NT2/D1 (cell line): ENCODE measurements at regions not wholly inside any gene's neighbourhood (a gene's known extent, or its start where the extent isn't known, plus 50 kb on each side); places are given as distances from the start of the nearest gene placed in this dataset.
A peak's percentile ranks its signal among the peaks of the same experiment; 100 is the strongest.

Experiments used
- DNase-seq: peaks from one replicate; pipeline ENCODE4 v3.0.0-alpha.2; 2011; ENCODE audit warnings: low read depth, low spot score
- H3K27me3 ChIP-seq: 2 replicates; pipeline ENCODE4 v1.6.0; 2011; ENCODE audit warnings: mild to moderate bottlenecking; ENCODE audit not compliant: insufficient read length, insufficient read depth
- H3K36me3 ChIP-seq: 2 replicates; pipeline ENCODE4 v1.6.1; 2011; ENCODE audit warnings: mild to moderate bottlenecking, low read length, mixed read lengths; ENCODE audit not compliant: insufficient read depth, insufficient read length
- H3K4me1 ChIP-seq: 2 replicates; pipeline ENCODE4 v1.5.1; 2011; ENCODE audit not compliant: insufficient read depth, insufficient read length
- H3K4me3 ChIP-seq: 2 replicates; pipeline ENCODE4 v1.5.1; 2011; ENCODE audit warnings: low read depth; ENCODE audit not compliant: insufficient read length
- H3K9ac ChIP-seq: 2 replicates; pipeline ENCODE4 v1.6.0; 2011; ENCODE audit warnings: low read depth; ENCODE audit not compliant: insufficient read length
- H3K9me3 ChIP-seq: 2 replicates; pipeline ENCODE4 v1.5.1; 2011; ENCODE audit warnings: mild to moderate bottlenecking, low read length; ENCODE audit not compliant: insufficient read depth
- SUZ12 ChIP-seq: IDR thresholded peaks from 2 replicates; pipeline ENCODE4 v1.6.1; 2011; ENCODE audit not compliant: insufficient read length, insufficient read depth; ENCODE audit errors: extremely low read depth
- YY1 ChIP-seq: IDR thresholded peaks from 2 replicates; pipeline ENCODE4 v1.6.1; 2011; ENCODE audit not compliant: insufficient read length, insufficient read depth
- ZNF274 ChIP-seq: IDR thresholded peaks from 2 replicates; pipeline ENCODE4 v1.6.1; 2011; ENCODE audit warnings: mild to moderate bottlenecking, low read depth, low read length

DNA sequence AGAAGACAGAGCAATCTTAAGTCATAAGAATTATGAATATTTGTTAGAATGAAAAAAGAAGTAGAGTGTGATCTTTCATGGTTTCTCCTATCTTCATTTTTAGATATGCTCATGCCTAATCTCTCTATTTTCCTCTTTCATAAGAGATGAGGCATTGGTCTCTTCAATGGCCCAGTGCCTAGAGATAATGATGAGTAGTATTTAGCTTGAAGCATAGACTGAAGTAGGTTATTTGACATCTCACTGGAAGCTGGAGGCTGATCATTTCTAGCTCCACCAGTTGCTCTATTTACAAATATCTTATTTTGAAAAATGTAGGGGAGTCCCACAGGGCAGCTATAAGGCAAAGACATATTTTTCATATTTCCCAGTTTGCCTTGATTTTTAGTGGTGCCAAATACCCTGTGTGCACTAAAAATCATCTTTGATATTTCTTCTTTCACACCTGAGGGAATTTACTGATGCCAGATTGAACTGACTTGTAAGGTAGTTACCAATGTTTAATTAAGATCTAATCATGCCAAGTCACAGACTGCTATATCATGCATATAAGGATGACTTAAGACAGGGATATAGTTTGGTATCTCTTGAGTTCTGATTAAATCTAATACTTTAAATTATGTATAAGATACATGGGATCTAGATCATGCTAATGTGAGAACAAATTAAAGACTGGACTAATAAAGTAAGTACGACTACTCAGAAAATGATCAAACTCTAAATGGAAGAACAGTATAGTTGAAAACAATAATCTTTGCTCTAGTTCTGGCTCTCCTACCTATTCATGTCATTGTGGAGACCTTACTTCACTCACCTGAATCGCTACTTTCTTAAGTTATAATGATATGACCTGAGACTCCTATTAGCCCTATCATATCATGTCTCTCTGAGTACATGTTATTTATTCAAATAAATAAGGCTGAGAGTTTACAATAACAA, 108.2 kb upstream of the IFNE start:
- Histone ChIP-seq H3K4me1 (no peaks in the 10 kb centered on the region), H3K9ac (no peak overlapping the region), H3K9me3 (no peaks in the 10 kb centered on the region), H3K27me3 (no peaks in the 10 kb centered on the region), H3K36me3 (no peaks in the 10 kb centered on the region), H3K4me3 (no peak overlapping the region)
- TF ChIP-seq YY1: no peak
- TF ChIP-seq ZNF274: no peak
- TF ChIP-seq SUZ12: no peak
- no peak for DNase-seq

DNA sequence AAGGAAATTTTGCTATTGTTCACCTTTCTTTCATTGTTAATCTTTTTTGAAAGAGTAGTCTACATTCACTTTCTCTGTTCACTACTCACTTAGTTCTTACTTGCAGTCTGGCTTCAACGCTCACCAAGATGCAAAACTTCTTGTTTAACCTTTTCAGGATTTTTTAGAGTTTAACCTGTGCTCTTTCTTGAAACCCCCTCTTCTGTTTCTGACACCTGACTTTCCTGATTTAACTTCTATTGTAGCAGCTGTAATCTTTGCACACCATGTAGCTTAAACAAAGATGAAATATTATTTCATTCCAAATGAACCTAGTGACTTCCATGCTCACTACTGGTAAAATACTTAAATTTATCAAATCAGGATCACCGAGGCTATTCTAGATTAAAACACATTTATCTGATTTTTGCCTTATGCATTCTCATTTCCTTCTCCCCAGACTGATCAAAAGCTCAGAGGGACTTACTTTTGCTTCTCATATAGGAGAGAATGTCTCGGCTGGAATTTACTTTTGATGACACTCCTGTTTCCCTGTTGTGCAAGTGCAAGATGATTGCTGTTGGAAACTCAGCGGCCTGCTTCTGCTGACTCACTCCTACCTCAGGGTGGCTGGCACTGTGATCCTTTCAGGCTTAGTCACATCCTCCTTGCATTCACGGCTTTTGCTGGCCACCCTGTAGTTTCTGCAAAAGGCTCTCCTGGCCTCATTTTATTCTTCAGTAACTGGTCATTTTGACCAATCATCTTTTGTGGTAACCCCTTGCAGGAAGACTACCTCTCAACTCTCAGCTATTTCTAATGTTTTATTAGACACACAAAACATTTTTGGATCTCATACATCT, 109.3 kb upstream of the IFNE start:
- H3K4me1 ChIP-seq: no peaks in the 10 kb centered on the region
- H3K36me3 ChIP-seq: no peaks in the 10 kb centered on the region
- no peaks in the 10 kb centered on the region for H3K27me3 ChIP-seq
- TF ChIP-seq YY1: no peak
- no peak for TF ChIP-seq ZNF274
- no peak for TF ChIP-seq SUZ12
- no peak overlapping the region for H3K9ac ChIP-seq
- no peaks in the 10 kb centered on the region for H3K9me3 ChIP-seq
- no peak overlapping the region for H3K4me3 ChIP-seq
- DNase-seq: peak; percentile 63

DNA sequence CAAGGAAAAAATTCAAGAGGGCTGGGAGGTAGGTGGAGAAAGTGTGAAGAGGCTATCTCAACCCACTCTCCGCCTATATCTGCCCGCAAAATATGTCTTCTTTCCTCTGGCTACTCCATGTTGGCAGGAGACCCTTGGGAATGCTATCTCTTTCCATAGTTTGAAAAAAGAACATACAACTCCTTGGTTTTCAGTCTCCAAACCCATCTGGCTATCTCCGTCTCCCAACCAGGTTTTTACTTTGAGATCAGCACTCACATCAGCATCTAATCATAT, 109.9 kb upstream of the IFNE start:
- Histone ChIP-seq H3K27me3 (no peaks in the 10 kb centered on the region), H3K9ac (no peak overlapping the region), H3K36me3 (no peaks in the 10 kb centered on the region), H3K4me1 (no peaks in the 10 kb centered on the region), H3K4me3 (no peak overlapping the region), H3K9me3 (no peaks in the 10 kb centered on the region)
- no peak for DNase-seq
- TF ChIP-seq YY1 (no peak), SUZ12 (no peak), ZNF274 (no peak)

DNA sequence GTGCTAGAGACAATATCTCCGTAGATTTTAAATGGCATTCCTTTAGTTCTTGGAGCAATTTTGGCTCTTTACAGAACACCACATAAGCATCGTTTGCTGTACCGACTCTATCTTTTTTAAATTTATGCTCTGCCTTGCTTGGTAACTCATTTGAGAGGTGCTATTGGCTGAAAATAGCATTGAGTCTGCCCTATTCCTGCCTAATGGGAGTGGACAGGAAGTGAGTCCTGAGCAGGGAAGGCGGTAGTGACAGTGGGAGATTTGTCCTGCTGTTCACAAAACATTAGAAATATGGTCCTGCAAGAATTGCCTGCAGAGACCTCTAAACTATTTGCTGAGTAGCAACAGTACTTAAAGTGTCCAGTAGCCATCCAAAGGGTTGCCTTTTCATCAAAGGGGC, 115.2 kb upstream of the IFNE start:
- no peaks in the 10 kb centered on the region for H3K4me1 ChIP-seq
- no peak for TF ChIP-seq SUZ12
- H3K9ac ChIP-seq: no peak overlapping the region
- no peaks in the 10 kb centered on the region for H3K36me3 ChIP-seq
- no peak for DNase-seq
- H3K27me3 ChIP-seq: no peaks in the 10 kb centered on the region
- no peaks in the 10 kb centered on the region for H3K9me3 ChIP-seq
- no peak overlapping the region for H3K4me3 ChIP-seq

DNA sequence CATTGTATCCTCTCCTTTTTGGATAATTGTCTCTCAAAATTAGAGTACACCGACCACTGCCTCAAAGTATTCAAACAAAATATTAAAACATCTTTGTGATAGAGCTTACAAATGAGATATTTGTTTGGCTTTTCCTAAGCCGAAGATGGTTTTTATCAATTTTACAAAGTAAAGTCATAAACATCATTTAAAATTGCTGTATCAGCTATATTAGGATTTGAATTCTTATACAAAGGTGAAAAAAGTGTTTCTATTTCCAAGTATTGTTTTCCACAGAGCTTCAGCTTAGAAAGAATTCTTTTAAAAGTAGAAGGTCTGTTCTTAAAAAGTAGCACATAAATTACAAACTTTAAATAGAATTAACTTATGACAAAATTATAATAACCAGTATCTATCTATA, 116.6 kb upstream of the IFNE start:
- H3K4me1 ChIP-seq: no peaks in the 10 kb centered on the region
- H3K9me3 ChIP-seq: no peaks in the 10 kb centered on the region
- no peaks in the 10 kb centered on the region for H3K36me3 ChIP-seq
- no peak overlapping the region for H3K4me3 ChIP-seq
- H3K27me3 ChIP-seq: no peaks in the 10 kb centered on the region
- no peak for DNase-seq
- TF ChIP-seq ZNF274: no peak
- no peak for TF ChIP-seq SUZ12
- no peak overlapping the region for H3K9ac ChIP-seq

DNA sequence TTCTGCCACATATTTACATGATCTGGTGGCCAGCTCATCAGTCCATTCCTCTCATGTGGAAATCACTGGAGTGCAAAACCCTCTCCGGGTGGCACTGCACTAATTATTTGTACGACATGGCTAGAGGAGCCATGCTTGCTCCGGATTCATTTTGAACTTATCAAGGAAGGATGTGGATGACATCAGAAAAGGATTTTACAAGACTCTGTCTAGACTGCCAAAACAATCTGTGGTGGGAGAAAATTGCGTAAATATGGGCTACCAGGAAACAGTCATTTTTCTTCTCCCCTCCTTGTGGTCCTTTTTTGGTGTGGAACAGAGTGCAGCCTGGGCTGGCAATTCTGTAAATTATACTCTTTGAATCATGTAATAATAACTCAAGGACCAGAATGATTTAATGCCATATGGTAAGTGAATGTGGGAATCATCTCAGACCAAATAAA, 123.4 kb upstream of the IFNE start:
- Histone ChIP-seq H3K4me3 (no peak overlapping the region), H3K36me3 (no peaks in the 10 kb centered on the region), H3K9me3 (no peaks in the 10 kb centered on the region), H3K4me1 (no peaks in the 10 kb centered on the region), H3K9ac (no peak overlapping the region), H3K27me3 (no peaks in the 10 kb centered on the region)
- TF ChIP-seq SUZ12 (no peak), YY1 (no peak), ZNF274 (no peak)
- DNase-seq: no peak

DNA sequence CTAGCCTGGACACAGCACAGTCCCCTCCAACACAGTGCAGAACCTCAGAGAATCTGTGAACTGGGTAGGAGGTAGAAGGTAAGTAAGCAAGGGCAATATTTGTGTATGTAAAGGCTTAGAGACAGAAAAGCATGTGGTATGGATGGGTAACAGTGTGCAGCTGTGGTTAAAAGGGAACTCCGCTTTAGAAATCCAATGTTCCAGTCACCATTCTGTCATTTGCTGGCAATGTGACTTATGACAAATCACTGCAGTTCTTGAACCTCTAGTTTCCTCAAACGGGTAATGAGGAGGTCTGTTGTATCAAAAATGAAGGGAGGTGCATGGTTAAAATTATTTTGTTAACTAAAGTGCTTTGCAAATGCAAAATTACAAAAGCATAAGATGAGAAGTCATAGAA, 125.5 kb upstream of the IFNE start:
- Histone ChIP-seq H3K4me3 (no peak overlapping the region), H3K4me1 (no peaks in the 10 kb centered on the region), H3K36me3 (no peaks in the 10 kb centered on the region), H3K9me3 (no peaks in the 10 kb centered on the region), H3K9ac (no peak overlapping the region), H3K27me3 (no peaks in the 10 kb centered on the region)
- no peak for TF ChIP-seq YY1
- no peak for TF ChIP-seq SUZ12
- TF ChIP-seq ZNF274: no peak
- DNase-seq: no peak
